Pons (tissue), 1 donor: ENCODE measurements at regions not wholly inside any gene's neighbourhood (a gene's known extent, or its start where the extent isn't known, plus 50 kb on each side); places are given as distances from the start of the nearest gene placed in this dataset.
"Not testable (repeated sequence)": the region's sequence is repeated elsewhere in the genome, so short reads cannot be mapped to it uniquely, and the experiment has no call there.

Experiments
- DNase-seq: peaks from one replicate; pipeline ENCODE4 v3.0.0-alpha.2; 2016; ENCODE audit warnings: low spot score

DNA sequence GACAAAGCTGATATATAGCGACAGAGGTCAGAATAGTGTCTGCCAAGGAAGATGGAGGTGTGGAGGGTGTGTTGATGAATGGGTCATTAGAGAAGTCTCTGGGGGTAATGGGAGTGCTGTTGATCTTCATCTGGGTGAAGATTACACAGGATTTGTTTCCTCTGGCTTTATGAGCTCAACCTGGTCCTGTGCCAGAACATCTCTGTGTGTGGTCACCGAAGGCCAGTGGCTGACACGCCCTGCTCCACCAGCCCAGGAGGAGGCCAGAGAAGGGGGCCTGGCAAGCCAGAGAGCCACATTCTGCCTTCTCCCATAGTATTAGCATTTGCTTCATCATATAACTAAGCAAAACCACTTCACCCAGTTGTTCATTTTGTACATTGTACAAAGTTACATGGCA, 121.1 kb downstream of the ZNF621 start:
- DNase-seq = no peak

DNA sequence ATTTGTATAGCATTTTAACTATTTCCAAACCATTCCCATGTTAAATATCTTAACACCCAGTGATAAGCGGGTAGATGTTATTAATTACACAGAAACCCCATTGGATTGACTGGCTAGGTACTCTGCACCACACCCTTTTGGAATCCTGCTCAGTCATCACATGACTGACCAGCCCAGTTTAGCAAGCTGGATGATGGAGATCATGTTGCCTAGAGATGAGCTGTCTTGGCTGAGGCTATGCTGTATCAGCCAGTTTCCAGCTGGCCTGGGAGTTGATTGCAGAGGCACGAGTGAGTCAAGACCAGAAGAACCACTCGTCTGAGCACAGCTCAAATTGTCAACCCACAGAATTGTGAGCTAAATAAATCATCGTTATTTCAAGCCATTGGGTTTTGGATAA, 124.6 kb downstream of the ZNF621 start:
- DNase-seq = no peak

DNA sequence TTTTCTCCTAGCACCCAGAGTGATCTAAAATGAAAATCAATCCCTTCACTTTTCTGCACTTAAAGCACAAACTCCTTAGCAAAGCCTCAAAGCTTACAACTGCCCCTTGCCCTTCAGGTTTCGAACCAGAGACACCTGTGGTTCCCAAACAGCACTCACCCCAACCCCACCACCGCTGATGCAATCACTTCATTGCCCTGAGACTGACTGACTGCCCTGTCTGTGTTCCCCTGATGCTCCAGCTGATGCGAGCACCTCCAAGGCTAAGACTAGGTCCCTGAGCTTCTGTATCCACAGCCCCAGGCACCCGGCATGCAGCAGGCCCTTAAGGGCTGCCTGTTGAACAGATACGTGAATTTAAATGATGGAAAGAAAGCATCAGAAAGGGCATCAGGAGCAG, 127.3 kb downstream of the ZNF621 start:
- no peak for DNase-seq

DNA sequence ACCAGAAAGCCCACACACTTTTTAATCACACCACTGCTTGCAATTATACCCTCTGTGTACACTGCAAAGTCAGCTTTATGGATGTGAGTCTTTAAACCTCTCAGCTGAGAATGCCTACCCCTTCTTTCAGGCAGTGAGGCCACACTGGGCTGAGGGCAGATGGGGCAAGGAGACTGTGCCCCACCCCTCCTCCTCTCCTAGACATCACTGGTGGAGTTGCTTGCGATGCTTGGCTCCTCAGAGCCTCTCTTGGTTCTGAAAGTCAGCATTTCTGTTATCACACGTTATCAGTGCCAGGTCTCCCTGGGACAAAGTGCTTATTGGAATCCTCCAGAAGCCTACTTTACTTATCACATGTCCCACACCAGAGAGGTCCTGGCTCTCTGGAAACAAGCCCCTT, 128.2 kb downstream of the ZNF621 start:
- DNase-seq = no peak

DNA sequence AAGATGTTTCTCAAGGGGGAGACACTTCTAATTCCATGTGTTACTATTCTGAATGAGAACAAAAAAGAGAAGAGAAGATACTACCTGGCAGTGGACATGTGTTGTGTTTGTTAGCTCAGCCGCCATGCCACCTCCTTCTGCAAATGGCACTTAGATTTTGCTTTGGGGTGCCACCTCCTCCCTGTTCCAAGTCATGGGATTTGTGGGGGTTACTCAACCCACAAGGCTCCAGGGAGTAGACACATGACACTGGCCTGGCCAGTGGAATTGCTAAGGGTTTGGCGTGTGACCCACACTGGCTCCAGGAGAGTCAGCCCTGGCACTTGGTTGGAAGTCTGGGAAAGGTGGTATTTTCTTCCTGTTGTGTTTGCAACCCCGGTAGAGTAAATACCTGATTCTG, 129.1 kb downstream of the ZNF621 start:
- DNase-seq = no peak

DNA sequence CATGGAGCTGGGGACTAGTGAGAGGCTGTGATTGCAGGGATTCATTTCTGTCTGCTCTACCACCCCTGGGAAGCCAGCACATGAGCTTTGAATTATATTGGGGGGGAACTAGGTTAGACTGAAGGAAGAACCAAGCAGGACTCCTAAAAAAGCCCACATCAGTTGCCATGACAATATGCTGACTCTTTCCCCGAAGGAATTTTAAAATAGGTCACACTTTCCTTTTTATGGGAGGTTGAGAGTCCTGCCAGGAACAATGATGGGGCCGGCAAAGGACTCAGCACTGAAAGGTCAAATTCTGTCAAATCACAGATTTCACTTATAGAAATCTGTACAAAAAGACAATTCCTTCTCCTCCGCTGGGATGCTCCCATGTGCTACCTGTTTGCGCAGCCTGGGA, 130.8 kb downstream of the ZNF621 start:
- no peak for DNase-seq

DNA sequence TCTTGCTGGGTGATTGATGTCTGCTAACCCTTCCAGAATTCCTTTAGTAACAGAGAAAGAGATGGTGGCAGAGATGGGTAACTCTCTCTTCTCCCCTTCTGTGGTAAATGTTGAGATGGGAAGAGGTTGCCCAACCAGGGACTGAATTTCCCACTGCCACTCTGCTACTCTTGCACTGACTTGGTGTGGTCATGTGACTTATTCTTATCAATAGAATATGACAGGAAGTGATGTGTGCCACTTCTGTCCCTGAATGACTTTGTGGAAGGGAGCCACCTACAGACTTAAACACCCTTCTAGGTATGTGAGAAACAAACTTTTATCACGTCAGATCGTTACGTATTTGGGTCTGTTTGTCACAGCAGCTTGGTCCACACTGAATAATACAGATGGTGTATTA, 132.9 kb downstream of the ZNF621 start:
- DNase-seq = no peak

DNA sequence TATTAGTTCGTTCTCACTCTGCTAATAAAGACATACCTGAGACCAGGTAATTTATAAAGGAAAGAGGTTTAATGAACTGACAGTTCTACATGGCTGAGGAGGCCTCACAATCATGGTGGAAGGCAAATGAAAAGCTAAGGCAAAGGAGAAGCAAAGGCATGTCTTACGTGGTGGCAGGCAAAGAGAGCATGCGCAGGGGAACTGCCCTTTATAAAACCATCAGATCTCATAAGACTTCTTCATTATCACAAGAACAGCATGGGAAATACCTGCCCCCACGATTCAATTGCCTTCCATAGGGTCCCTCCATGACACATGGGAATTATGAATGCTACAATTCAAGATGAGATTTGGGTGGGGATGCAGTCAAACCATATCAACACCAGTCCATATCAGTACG, 133.5 kb downstream of the ZNF621 start:
- no peak for DNase-seq

DNA sequence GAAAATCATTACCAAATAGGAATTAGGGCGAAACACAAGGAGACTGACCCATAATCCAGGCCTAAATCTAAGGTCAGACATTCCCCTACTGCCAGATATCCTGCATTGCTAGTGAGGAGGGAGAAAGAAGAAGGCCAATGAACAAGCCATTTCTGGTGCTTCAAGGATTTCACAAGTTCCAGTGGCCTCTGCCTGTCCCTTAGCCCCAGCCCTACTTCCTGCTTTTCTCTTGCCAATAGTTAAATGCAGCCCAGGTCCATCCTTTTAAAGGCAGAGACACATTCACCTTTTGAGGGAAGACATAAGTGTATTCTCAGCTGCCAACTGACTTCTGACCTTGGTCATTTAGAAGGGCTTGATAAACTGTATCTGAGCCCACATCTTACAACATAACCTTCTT, 135.8 kb downstream of the ZNF621 start:
- no peak for DNase-seq

DNA sequence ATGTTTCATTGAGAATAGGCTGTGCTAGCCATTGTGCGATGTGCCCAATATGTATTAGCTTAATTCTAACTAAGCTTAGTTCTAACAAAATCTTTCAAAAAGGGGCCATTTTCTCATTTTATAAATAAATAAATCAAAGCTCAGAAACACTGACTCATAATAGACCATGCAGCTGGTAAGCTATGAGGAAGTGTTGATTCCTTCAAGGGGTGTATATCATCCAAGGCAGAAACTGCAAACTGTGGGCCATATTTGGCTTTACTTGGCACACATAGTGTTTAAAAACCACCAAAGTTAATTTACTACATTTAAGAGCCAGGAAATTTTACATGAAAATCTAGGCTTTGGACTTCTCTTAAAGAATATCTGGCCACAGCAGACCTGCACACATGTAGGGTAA, 136.5 kb downstream of the ZNF621 start:
- no peak for DNase-seq

DNA sequence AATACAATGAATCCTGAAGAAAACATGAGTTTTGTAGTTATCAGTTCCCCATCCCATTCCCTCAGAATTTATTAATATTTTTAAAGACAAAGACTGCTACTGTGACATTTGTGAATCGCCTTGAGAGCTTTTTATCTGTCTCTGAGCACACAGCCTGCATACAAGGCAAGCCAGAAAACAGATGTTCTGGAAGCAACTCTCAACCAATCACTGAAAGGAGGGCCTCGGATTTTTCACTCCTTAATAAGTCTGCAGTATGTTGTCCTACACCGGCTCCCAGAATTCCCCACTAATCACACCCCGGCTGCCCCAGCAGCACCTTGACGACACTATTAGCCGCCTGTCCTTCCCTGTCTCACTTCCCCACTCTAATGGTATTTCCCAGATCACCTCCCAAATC, 138.5 kb downstream of the ZNF621 start:
- no peak for DNase-seq

DNA sequence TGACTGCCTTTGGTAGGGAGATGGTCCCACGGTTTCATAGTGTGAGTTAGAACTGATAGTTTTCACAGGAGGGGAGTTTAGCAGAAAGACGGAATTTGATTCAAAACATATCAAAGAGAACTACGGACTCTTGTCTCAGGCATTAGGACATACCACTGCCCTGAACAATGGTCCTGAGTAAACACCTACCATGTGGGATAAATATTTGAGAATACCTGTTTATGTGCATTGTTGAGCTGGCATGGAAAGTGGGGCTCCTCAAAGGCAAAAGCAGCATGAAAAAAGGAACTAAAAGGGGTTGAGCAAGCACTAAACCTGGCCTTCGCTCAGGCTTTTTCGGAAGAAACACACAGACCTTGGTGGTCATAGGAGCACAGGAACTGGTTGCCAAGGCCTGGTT, 144.4 kb downstream of the ZNF621 start:
- DNase-seq = no peak

DNA sequence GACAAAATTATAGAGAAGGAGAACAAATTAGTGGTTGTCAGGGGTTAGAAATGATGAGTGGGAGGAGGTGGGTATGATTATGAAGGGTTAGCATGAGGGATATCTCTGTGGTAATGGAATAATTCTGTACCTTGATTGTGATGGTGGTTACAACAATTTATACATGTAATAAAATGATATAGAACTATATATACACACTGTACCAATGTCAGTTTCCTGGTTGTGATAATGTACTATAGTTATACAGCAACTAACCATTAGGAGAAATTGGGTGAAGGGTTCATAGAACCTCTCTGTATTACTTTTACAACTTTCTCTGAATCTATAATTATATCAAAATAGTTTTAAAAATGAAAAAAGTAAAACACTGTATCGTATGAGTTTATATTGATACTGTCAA, 148.1 kb downstream of the ZNF621 start:
- no peak for DNase-seq

DNA sequence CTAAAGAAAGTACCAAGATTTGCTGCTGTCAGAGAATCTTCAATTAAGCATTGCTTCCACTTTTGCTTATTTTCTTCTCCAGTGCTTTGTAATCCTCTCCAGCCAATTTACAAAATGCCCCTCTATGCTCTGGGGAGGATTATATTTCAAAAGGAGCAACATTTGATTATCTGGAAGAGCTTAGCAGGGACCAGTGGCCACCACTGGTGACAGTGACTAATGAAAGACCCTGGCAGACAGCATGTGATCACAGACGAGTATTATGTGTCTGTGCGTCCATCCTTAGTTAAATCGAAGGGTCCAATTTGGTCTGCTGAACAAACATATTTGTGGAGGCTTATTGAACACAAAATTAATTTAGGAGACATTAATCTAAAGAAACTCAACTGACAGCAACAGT, 152.6 kb downstream of the ZNF621 start:
- DNase-seq = no peak

DNA sequence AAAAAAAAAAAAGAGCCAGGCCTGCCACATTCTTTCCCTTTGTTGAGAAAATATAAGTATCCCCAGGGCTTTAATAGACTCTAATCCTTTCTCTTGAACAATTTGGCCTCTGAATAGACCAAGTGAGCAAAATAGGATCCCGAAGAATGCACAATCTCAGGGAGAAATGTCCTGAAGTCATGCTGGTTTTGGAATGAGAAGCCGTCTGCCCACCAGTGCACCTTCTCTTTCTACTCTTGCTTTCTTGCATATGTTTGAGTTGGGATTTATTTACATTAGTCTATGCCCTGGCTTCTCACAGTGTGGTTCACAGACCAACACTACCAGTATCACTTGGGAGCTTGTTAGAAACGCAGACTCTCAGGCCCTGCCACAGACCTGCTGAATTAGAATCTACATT, 153.0 kb downstream of the ZNF621 start:
- DNase-seq = no peak

DNA sequence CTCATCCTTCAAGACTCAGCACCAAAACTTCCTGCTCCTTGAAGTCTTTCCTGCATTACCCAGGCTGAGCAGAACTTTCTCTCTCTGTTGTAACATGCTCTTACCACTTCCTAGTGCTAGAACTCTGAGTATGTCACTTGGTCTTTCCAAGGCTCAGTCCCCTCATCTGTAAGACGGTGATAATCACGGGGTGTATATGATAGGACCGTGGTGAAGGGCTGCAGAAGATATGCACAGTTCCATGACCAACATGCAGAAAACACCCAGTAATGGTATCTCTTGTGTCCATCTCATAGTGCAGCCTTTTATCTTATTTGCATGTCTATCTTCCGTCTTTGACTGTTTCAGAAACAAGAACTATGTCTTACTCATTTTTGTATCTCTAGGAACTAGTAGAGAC, 154.5 kb downstream of the ZNF621 start:
- DNase-seq = no peak

DNA sequence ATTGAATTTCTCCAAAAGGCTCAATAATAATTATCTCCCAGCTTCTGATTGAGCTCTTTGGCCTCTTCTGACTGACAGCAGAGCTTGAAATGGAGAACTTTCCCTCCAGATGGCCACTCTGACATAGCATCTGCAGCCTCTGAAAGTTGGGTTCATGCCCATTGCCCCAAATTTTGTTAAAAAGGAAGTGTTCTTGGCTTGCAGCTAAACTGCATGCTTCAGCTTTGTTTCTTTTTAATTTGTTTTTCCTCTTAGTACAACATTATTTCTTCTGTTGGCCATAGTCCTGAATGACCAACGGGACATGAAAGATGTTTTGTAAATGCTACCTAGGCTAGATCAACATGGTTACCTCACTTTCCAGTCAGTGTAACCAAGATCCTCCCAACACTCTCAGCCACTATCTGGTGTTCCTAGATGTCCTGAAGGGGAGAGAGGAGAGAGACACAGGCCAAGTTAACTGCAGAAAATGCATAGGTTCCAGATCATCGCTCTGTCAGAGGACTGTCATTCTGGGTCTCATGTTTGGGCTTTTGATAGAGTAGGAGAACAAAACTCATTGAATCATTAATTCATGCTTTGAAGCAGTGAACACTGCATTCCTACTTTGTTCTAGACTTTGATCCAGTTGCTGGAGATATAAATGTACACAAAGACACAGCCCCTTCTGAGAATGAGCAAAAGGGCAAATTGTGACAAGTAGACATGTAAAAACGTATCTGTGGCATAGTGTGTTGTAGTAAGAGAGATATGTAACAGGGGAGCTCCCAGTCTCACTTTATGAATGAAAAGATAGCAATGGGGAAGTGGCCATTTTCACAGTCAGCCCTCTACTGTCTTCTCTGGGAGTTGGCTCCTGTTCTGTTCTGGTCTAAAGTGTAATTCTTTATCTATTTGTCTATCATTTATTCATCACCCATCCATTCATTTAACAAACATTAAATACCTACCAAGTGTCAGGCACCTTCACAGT, 156.2 kb downstream of the ZNF621 start:
- peak; percentile 30 for DNase-seq

DNA sequence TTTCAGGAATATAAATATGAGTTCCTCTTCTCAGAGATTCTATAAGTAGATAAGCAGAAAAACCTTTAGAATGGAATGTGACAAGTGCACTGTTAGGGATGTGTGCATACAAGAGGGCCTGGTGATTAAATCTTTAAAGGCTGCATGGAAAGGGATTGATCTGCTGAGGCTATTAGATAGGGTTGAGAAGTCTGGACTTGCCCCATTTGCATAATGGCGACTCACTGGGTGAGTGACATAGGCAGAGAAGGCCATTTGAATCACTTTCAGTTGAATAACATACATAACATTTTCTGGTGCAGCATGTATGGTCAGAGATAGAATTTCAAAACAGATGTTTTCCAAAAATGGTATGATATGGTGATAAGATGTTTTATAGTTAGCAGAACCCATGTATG, 156.9 kb downstream of the ZNF621 start:
- DNase-seq = no peak

DNA sequence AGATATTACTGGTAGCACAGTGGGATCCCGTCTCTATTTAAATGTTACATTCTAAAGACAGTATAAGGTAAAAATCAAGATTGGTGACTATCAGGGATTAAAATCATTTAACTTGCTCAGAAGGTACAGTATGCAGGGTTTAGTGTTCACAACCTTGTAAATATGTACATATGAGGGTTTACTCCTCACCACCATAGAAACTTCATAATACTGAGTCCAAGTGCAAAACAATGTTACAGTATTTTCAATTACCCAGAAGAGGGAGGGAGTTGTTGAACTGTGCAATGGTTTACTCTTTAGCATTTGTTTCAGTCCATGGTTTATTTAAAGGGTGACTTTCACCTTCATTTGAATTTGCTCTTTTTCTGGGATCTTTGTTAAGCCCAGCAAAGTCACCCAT, 165.1 kb downstream of the ZNF621 start:
- no peak for DNase-seq

DNA sequence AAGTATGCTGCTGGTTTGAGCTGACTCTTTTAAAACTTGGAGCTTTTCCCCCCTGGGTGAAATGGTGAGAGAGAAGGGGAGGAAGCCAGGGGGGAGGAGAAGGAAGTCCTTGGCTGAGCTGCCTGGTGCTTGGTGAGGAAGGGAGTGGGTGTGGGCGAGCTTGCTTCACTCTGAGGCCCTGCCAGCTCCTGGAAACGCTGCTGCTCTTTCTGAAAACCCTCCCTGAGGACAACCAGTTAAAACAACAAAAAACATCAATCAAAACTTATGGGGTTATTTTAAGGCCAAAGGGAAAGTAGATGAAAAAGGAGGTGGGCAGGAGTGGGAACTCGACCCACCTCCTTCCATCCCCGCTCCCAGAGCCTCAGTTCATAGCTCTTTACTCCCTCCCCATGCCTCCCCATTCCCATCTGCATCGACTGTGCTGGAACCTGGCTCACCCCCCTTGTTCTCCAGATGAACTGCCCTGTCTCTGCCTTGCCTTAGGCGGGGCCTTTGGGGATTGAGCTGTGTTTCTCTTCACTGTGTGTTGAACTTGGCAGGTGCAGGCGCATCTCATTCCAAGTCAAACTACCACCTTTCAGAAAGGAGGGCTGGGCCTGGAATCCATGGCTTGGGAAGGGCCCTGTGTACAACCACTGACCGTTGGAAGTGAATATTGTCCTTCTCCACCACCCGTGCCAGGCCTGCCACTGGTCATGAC, 166.1 kb downstream of the ZNF621 start:
- DNase-seq = peak; percentile 36

DNA sequence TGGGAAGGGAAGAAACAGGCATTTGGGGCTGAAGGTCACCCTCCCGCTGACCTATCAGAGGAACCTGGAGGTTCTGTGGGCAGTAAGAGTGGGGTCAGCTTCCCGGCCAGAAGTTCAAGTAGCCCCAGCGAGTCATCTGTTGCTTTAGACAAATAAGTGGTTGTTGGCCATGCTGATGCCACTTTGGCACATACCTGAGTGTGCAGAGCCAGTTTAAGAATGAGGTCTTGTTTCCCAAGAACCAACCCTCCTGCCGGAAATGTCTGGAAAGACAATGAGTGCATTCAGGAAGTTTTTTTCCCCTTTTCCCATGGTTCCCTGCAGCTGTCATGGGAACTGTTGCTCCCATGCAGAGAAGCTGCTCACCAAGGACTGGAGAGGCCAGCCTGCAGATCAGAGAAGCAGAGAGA, 166.7 kb downstream of the ZNF621 start:
- peak; percentile 55 for DNase-seq

DNA sequence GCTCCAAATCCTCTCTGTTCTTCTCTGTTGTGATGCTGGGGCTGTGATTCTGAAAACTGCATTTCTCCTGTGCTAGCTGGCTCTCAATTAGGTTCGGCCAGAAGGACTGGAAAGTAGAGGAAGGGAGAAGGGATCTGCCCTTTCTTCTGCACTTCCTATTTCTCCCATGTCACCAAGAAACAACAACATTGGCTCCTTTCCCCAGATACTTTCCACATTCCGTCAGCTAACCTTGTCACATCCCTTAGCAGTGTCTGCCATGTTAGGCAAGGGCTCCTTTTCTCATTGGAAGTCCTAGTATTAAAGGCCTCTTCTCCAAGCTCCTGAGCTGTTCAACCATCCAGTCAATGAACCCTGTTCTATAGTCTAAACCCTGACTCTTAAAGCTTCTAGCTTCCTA, 171.1 kb downstream of the ZNF621 start:
- DNase-seq = no peak

DNA sequence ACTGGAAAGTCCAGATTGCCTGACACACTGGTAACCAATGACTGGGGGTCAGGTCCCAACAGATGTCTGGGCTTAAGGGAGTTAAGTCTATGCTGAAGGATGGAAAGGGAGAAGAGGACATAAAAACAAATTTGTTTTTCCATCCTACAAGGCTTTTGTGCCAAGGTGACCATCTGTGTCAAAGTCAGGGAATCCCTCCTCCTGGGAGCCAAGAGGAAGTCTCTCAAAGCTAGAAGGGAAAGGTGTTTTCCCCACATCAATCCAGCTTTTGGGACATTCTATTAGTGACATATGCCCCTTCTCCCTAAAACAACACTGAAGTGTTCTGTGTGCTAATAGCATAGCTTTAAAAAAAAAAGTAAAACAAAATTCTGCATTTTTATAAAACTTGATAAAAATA, 173.9 kb downstream of the ZNF621 start:
- DNase-seq = not testable (repeated sequence)
